Body of pancreas (tissue), 4 donors: ENCODE measurements at regions not wholly inside any gene's neighbourhood (a gene's known extent, or its start where the extent isn't known, plus 50 kb on each side); places are given as distances from the start of the nearest gene placed in this dataset. TPM values are rescaled to one million over a fixed set of nuclear protein-coding genes. Genes with fewer than 3 reads are reported as not detected.
"Not testable (repeated sequence)": the region's sequence is repeated elsewhere in the genome, so short reads cannot be mapped to it uniquely, and the experiment has no call there.

Experiments
- ATAC-seq: fragments of 150-250 bp; one replicate; pipeline ENCODE4 v1.9.1; 2016
- DNase-seq, 4 donors: peaks; one replicate each; pipeline ENCODE4 v3.0.0-alpha.2; 2019
- H3K27ac ChIP-seq, 4 donors: fragments of 200-600 bp; sonication (generic); 1 replicate in 3 of 4; 2 replicates in 1 of 4; pipeline versions ENCODE4 v1.5.1 to v1.6.1; 2016 to 2019; ENCODE audit warnings: mild to moderate bottlenecking in 1 of 4, mixed read lengths in 1 of 4, moderate library complexity in 1 of 4
- H3K27me3 ChIP-seq, 2 donors: fragments of 200-600 bp; sonication (generic); one replicate each; pipeline ENCODE4 v1.6.0; 2016; ENCODE audit warnings: mild to moderate bottlenecking in 1 of 2
- H3K36me3 ChIP-seq, 2 donors: fragments of 200-600 bp; sonication (generic); replicated peaks in 1 of 2; 2 replicates each; pipeline ENCODE4 v1.5.1; 2016; ENCODE audit warnings: low read depth in 2 of 2; ENCODE audit not compliant: insufficient read depth in 1 of 2
- H3K4me1 ChIP-seq: fragments of 200-600 bp; sonication (generic); one replicate; pipeline ENCODE4 v1.6.0; 2016
- H3K4me3 ChIP-seq, 2 donors: fragments of 200-600 bp; sonication (generic); 1 replicate in 1 of 2; 2 replicates in 1 of 2; pipeline ENCODE4 v1.5.1; 2016 to 2019
- H3K9me3 ChIP-seq, 3 donors: fragments of 200-600 bp; sonication (generic); 1 replicate in 2 of 3; 2 replicates in 1 of 3; pipeline ENCODE4 v1.5.1; 2016
- WGBS, 2 donors: methylation state at CpG; one replicate each; pipeline ENCODE4 v1.1.5; 2017; 5-methylcytosine and 5-hydroxymethylcytosine counted together
- intact Hi-C: fragments of 100-400 bp; cut with DNase I; formaldehyde crosslinking; loops from one replicate; pipeline ENCODE4 v1.15.1; 2023
- small RNA-seq: library from RNA; depleted of rRNA; stranded (forward); fragments of <200 nt; gene quantifications from one replicate; pipeline ENCODE3, GENCODE V24; 2016

- intact Hi-C loops, H3K4me3 ChIP-seq, DNase-seq, H3K27me3 ChIP-seq, H3K36me3 ChIP-seq, H3K27ac ChIP-seq, H3K9me3 ChIP-seq, ATAC-seq, H3K4me1 ChIP-seq: not testable (repeated sequence)
- WGBS, 2 donors = 70 to 86% methylated on average over 6 of the region's 6 CpGs
Observed at GRCh38 chr7:153976745-153977144, 75.5 kb upstream of the DPP6 start.

GRCh38 chr7:153983186-153983585, 69.0 kb upstream of the DPP6 start:
- WGBS, 2 donors = 33% methylated on average over 6 of the region's 6 CpGs; no CpG with 5 or more reads in 1 of the 2 donors
- H3K4me1 ChIP-seq, intact Hi-C loops: not testable (repeated sequence)

GRCh38 chr7:153989066-153989627, 63.1 kb upstream of the DPP6 start:
- DNase-seq, H3K27ac ChIP-seq, intact Hi-C loops, H3K27me3 ChIP-seq, ATAC-seq, H3K9me3 ChIP-seq, H3K4me1 ChIP-seq, H3K4me3 ChIP-seq, H3K36me3 ChIP-seq: not testable (repeated sequence)
- WGBS, 2 donors = 71 to 73% methylated on average over 14 to 19 of the region's 23 CpGs

More at GRCh38 chr7:153983186-153983585, 69.0 kb upstream of the DPP6 start:
- not testable (repeated sequence) for H3K4me3 ChIP-seq, H3K9me3 ChIP-seq, H3K36me3 ChIP-seq, DNase-seq, H3K27me3 ChIP-seq, ATAC-seq, H3K27ac ChIP-seq

- H3K4me1 ChIP-seq, H3K36me3 ChIP-seq, H3K9me3 ChIP-seq, H3K4me3 ChIP-seq, H3K27ac ChIP-seq, H3K27me3 ChIP-seq, intact Hi-C loops, ATAC-seq, DNase-seq: not testable (repeated sequence)
- WGBS, 2 donors = 49 to 56% methylated on average over 4 of the region's 11 CpGs
Observed at GRCh38 chr7:153989742-153990425, 62.3 kb upstream of the DPP6 start.

GRCh38 chr7:153991471-153991870, 60.7 kb upstream of the DPP6 start:
- H3K27ac ChIP-seq, H3K4me1 ChIP-seq, DNase-seq, H3K27me3 ChIP-seq, H3K4me3 ChIP-seq, intact Hi-C loops, H3K9me3 ChIP-seq, ATAC-seq, H3K36me3 ChIP-seq: not testable (repeated sequence)
- WGBS, 2 donors = 55 to 61% methylated on average over 3 of the region's 3 CpGs

GRCh38 chr7:153993402-153993801, 58.8 kb upstream of the DPP6 start:
- H3K36me3 ChIP-seq, H3K4me1 ChIP-seq, DNase-seq, H3K27ac ChIP-seq, H3K27me3 ChIP-seq, intact Hi-C loops, ATAC-seq, H3K9me3 ChIP-seq, H3K4me3 ChIP-seq: not testable (repeated sequence)
- 53 to 66% methylated on average over 2 of the region's 2 CpGs for WGBS, 2 donors

- H3K4me3 ChIP-seq, ATAC-seq, H3K36me3 ChIP-seq, H3K4me1 ChIP-seq, H3K9me3 ChIP-seq, H3K27ac ChIP-seq, intact Hi-C loops, H3K27me3 ChIP-seq, DNase-seq: not testable (repeated sequence)
- WGBS, 2 donors = 57 to 83% methylated on average over 1 to 4 of the region's 4 CpGs
Observed at GRCh38 chr7:153998896-153999295, 53.3 kb upstream of the DPP6 start.

Small RNAs in the stretch of these regions (small RNA-seq; reads per million reads assigned to genes)
- gene AC005588.1 (not detected), gene AC079809.1 (not detected)
